ENCODE measurements at regions not wholly inside any gene's neighbourhood (a gene's known extent, or its start where the extent isn't known, plus 50 kb on each side); places are given as distances from the start of the nearest gene placed in this dataset.
A peak's percentile ranks its signal among the peaks of the same experiment; 100 is the strongest.

- TF ChIP-seq ZNF687 (CRISPR knock-in tag; IDR thresholded peaks at IDR 0.05) (no peak), THAP7 (CRISPR knock-in tag; IDR thresholded peaks at IDR 0.05) (0 out of 2 replicates have a peak, but pooled peaks have one; percentile 31), ZNF101 (CRISPR knock-in tag; IDR thresholded peaks at IDR 0.05; ENCODE audit: borderline replicate concordance, low read depth) (no peak), ZNF614 (CRISPR knock-in tag; IDR thresholded peaks at IDR 0.05; ENCODE audit: borderline replicate concordance) (peak; percentile 79; the same call in 1 of the 2 replicates), GATAD1 (CRISPR knock-in tag; IDR thresholded peaks at IDR 0.05) (0 out of 2 replicates have a peak, but pooled peaks have one; percentile 31), FOXO4 (CRISPR knock-in tag; conservative IDR thresholded peaks at IDR 0.05) (peak; percentile 85; the same call in 1 of the 2 replicates), MIXL1 (CRISPR knock-in tag; IDR thresholded peaks at IDR 0.05) (peak; percentile 55; the same call in 1 of the 2 replicates), SALL1 (CRISPR knock-in tag; IDR thresholded peaks at IDR 0.05) (peak; percentile 21; the same call in 1 of the 2 replicates), ZNF138 (CRISPR knock-in tag; IDR thresholded peaks at IDR 0.05; ENCODE audit: low read depth) (no peak), RAD21 (CRISPR knock-in tag; IDR thresholded peaks at IDR 0.05) (peak; percentile 94), HMGXB3 (CRISPR knock-in tag; IDR thresholded peaks at IDR 0.05; ENCODE audit: borderline replicate concordance) (0 out of 2 replicates have a peak, but pooled peaks have one; percentile 46), CEBPG (CRISPR knock-in tag; IDR thresholded peaks at IDR 0.05) (0 out of 2 replicates have a peak, but pooled peaks have one; percentile 17), ZNF580 (CRISPR knock-in tag; IDR thresholded peaks at IDR 0.05; ENCODE audit: borderline replicate concordance, low read depth) (0 out of 2 replicates have a peak, but pooled peaks have one; percentile 45), MED1 (CRISPR knock-in tag; IDR thresholded peaks at IDR 0.05) (no peak), MTA1 (CRISPR knock-in tag; IDR thresholded peaks at IDR 0.05; ENCODE audit: borderline replicate concordance) (no peak), PAX8 (CRISPR knock-in tag; IDR thresholded peaks at IDR 0.05; ENCODE audit: borderline replicate concordance) (no peak)
Measured at GRCh38 chr17:68172461-68172954, 75.3 kb upstream of the AMZ2 start (continued).

Data from HepG2 (cell line).